MCF 10A (cell line): ENCODE measurements at regions not wholly inside any gene's neighbourhood (a gene's known extent, or its start where the extent isn't known, plus 50 kb on each side); places are given as distances from the start of the nearest gene placed in this dataset.

Experiments used
- BruUV-seq: library from RNA; stranded (reverse); fragments of 400-500 nt; replicated peaks from 2 replicates; lab custom pipeline; 2021; lab: Mats Ljungman, UMichigan
- CTCF ChIA-PET: fragments of 300-600 bp; sonication (Branson Sonifier 250); formaldehyde crosslinking; extraction: SDS; loops from one replicate; lab custom pipeline; 2021; ENCODE audit warnings: antibody characterized with exemption, inconsistent platforms; lab: Yijun Ruan, JAX
- POLR2A ChIA-PET: fragments of 300-600, 350-650 bp; sonication (Branson Sonifier 250); formaldehyde crosslinking; extraction: SDS; loops from one replicate; lab custom pipeline; 2020; ENCODE audit warnings: antibody characterized with exemption, inconsistent platforms; lab: Yijun Ruan, JAX
- DNase-seq: peaks from one replicate; pipeline ENCODE4 v3.0.0-alpha.2; 2018; ENCODE audit not compliant: unreplicated experiment
- H3K27ac Mint-ChIP-seq: one replicate; pipeline ENCODE4 v1.8.0; 2022; ENCODE audit warnings: mild to moderate bottlenecking, low read depth, mixed read lengths; ENCODE audit not compliant: unreplicated experiment
- H3K27me3 Mint-ChIP-seq: one replicate; pipeline ENCODE4 v1.8.0; 2022; ENCODE audit warnings: mixed read lengths; ENCODE audit not compliant: insufficient read depth, unreplicated experiment
- H3K36me3 Mint-ChIP-seq: one replicate; pipeline ENCODE4 v1.8.0; 2022; ENCODE audit warnings: mild to moderate bottlenecking, moderate library complexity, mixed read lengths; ENCODE audit not compliant: insufficient read depth, unreplicated experiment
- H3K4me1 Mint-ChIP-seq: one replicate; pipeline ENCODE4 v1.8.0; 2022; ENCODE audit warnings: mixed read lengths; ENCODE audit not compliant: insufficient read depth, unreplicated experiment
- H3K4me3 Mint-ChIP-seq: one replicate; pipeline ENCODE4 v1.8.0; 2022; ENCODE audit warnings: mild to moderate bottlenecking, moderate library complexity, mixed read lengths; ENCODE audit not compliant: unreplicated experiment
- H3K9me3 Mint-ChIP-seq: one replicate; pipeline ENCODE4 v1.8.0; 2022; ENCODE audit warnings: mixed read lengths; ENCODE audit not compliant: unreplicated experiment
- intact Hi-C: fragments of 100-400 bp; cut with micrococcal nuclease; formaldehyde crosslinking; loops from 2 replicates; pipeline ENCODE4 v1.14.1; 2022
- TF ChIP-seq, protein P1 (sequence below): fragments of 200-600 bp; IDR thresholded peaks from one replicate; pipeline ENCODE4 v1.8.0; 2022; ENCODE audit warnings: antibody characterized with exemption, mild to moderate bottlenecking; ENCODE audit not compliant: unreplicated experiment

DNA sequence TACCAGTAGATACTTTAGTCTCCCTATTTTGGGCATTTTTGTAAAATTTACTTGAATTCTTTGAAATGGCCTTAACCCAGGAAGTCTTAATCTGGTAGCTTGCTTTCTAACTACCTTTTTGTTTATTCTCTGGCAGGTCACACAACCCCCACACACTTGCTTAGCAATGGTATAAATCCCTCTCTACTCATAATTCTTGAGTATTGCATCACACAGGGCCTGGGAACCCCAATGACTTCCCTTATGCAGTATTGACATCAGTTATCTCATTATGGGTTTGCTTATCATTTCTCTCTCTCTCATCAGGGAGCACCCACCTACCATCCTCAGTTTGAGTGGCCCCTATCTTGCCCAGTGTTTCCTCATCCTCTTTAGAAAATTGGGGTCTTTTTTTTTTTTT lies 207.1 kb downstream of the KCNS3 start:
- H3K36me3 Mint-ChIP-seq, result no peaks in the 10 kb centered on the region
- peak; percentile 12 for DNase-seq
- no peak overlapping the region for H3K4me3 Mint-ChIP-seq
- ChIA-PET POLR2A (no interaction called here), CTCF (no interaction called here)
- H3K27ac Mint-ChIP-seq, result no peak overlapping the region
- intact Hi-C loops, result no loop called here
- BruUV-seq, result no TSS peak
- H3K27me3 Mint-ChIP-seq, result no peaks in the 10 kb centered on the region
- no peaks in the 10 kb centered on the region for H3K4me1 Mint-ChIP-seq
- no peaks in the 10 kb centered on the region for H3K9me3 Mint-ChIP-seq
- TF ChIP-seq, protein P1, sequence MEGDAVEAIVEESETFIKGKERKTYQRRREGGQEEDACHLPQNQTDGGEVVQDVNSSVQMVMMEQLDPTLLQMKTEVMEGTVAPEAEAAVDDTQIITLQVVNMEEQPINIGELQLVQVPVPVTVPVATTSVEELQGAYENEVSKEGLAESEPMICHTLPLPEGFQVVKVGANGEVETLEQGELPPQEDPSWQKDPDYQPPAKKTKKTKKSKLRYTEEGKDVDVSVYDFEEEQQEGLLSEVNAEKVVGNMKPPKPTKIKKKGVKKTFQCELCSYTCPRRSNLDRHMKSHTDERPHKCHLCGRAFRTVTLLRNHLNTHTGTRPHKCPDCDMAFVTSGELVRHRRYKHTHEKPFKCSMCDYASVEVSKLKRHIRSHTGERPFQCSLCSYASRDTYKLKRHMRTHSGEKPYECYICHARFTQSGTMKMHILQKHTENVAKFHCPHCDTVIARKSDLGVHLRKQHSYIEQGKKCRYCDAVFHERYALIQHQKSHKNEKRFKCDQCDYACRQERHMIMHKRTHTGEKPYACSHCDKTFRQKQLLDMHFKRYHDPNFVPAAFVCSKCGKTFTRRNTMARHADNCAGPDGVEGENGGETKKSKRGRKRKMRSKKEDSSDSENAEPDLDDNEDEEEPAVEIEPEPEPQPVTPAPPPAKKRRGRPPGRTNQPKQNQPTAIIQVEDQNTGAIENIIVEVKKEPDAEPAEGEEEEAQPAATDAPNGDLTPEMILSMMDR, result no peak

DNA sequence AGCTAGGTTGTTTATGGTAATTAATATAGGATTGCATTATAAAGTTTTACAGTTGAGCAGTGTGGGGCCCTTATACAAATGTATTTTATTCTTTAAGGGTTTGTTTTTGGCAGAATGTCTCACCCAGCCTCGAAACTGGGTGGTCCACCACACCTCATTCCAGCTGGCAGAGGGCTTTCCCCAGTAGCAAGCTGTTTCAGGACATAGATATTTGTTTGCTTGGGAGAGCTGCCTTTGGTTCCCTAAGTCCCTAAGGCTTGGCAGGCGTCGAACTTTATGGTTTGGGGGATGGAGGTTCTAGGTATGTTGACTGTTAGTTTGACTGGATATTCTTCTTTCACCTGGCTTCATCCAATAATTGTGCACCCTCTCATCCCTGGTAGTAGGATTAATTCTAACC lies 205.9 kb downstream of the KCNS3 start:
- H3K36me3 Mint-ChIP-seq, result no peaks in the 10 kb centered on the region
- no TSS peak for BruUV-seq
- TF ChIP-seq, protein P1, result no peak

DNA sequence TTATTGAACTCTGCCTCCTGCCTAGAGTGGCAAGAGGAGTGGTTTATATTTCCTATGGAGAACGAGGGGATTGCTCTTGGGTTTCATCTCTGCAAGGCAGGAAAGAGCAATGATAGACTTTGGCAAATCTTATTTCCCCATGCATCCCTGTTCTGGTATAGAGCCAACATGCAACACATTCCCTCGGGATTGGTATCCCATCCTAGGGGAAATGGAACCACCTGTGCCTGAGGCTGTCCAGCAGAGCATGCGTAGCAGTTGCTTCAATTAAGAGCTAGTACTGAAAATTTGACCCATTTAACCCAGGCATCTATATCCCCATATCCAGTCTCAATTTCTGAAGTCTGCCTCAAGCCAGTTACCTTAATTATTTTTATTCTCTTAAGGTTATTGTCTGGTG lies 205.3 kb downstream of the KCNS3 start:
- Mint-ChIP-seq H3K9me3 (no peaks in the 10 kb centered on the region), H3K4me1 (no peaks in the 10 kb centered on the region), H3K4me3 (no peak overlapping the region), H3K27ac (no peak overlapping the region), H3K27me3 (no peaks in the 10 kb centered on the region), H3K36me3 (no peaks in the 10 kb centered on the region)
- intact Hi-C loops, result no loop called here
- no TSS peak for BruUV-seq
- no peak for DNase-seq
- TF ChIP-seq, protein P1, result no peak
- ChIA-PET CTCF (interaction anchor here (0.6 kb wide), 2 partner anchors 13 to 1594 kb away, joined by 3 read pairs; no protein-coding TSS in a partner anchor), POLR2A (no interaction called here)

More for the DNA sequence above, 205.9 kb downstream of the KCNS3 start:
- no peak overlapping the region for H3K4me3 Mint-ChIP-seq
- no peaks in the 10 kb centered on the region for H3K4me1 Mint-ChIP-seq
- no peak for DNase-seq
- intact Hi-C loops, result no loop called here
- H3K27ac Mint-ChIP-seq, result no peak overlapping the region
- CTCF ChIA-PET, result interaction anchor here (0.6 to 0.7 kb wide), 2 partner anchors 8 to 1593 kb away, joined by 3 to 4 read pairs; no protein-coding TSS in a partner anchor
- no peaks in the 10 kb centered on the region for H3K27me3 Mint-ChIP-seq
- H3K9me3 Mint-ChIP-seq, result no peaks in the 10 kb centered on the region
- POLR2A ChIA-PET, result no interaction called here

DNA sequence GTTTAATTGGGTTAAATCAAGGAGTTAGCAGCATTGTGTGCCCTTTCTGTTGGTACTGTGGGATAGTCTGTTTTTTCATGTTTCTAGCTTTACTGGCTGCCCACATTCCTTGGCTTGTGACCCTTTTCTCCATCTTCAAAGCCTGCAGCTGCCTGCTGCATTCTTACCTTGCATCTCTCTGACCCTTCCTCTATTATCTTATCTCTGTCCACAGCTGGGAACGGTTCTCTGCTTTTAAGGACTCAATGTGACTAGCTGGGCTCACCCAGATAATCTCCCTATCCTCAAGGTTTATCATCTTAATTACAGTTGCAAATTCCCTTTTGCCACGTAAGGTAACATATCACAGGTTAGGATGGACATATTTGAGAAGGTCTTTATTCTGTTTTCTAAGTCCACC lies 199.7 kb downstream of the KCNS3 start:
- ChIA-PET POLR2A (no interaction called here), CTCF (interaction anchor here (0.6 kb wide), 2 partner anchors 10 to 36 kb away, joined by 3 read pairs; no protein-coding TSS in a partner anchor)
- DNase-seq, result no peak
- BruUV-seq, result no TSS peak
- no peaks in the 10 kb centered on the region for H3K27me3 Mint-ChIP-seq
- intact Hi-C loops, result no loop called here
- H3K9me3 Mint-ChIP-seq, result no peaks in the 10 kb centered on the region
- H3K4me3 Mint-ChIP-seq, result no peak overlapping the region
- no peaks in the 10 kb centered on the region for H3K36me3 Mint-ChIP-seq
- H3K27ac Mint-ChIP-seq, result no peak overlapping the region
- TF ChIP-seq, protein P1, result no peak
- H3K4me1 Mint-ChIP-seq, result no peaks in the 10 kb centered on the region
